MM.1S (cell line): ENCODE measurements at regions not wholly inside any gene's neighbourhood (a gene's known extent, or its start where the extent isn't known, plus 50 kb on each side); places are given as distances from the start of the nearest gene placed in this dataset.

ENCODE experiments used
- DNase-seq: peaks from one replicate; pipeline ENCODE4 v3.0.0-alpha.2; 2015
- H2AFZ ChIP-seq: fragments of 300-600 bp; sonication (generic); 2 replicates; pipeline ENCODE4 v1.6.0; 2016; ENCODE audit warnings: antibody characterized with exemption, low read length
- H3F3A ChIP-seq: fragments of 300-600 bp; sonication (generic); 2 replicates; pipeline ENCODE4 v1.6.1; 2016; ENCODE audit warnings: mild to moderate bottlenecking, antibody characterized with exemption, low read length, moderate library complexity, mixed read lengths; ENCODE audit not compliant: insufficient read depth
- H3K27ac ChIP-seq: fragments of 300-600 bp; sonication (generic); 2 replicates; pipeline ENCODE4 v1.5.1; 2016; ENCODE audit warnings: mild to moderate bottlenecking, low read length
- H3K27me3 ChIP-seq: fragments of 300-600 bp; sonication (generic); replicated peaks from 2 replicates; pipeline ENCODE4 v1.6.0; 2016; ENCODE audit warnings: low read length; ENCODE audit not compliant: insufficient read depth
- H3K36me3 ChIP-seq: fragments of 300-600 bp; sonication (generic); replicated peaks from 2 replicates; pipeline ENCODE4 v1.6.1; 2016; ENCODE audit warnings: mild to moderate bottlenecking, low read length, mixed read lengths; ENCODE audit not compliant: insufficient read depth
- H3K4me1 ChIP-seq: fragments of 300-600 bp; sonication (generic); 2 replicates; pipeline ENCODE4 v1.6.1; 2016; ENCODE audit warnings: low read length, mixed read lengths
- H3K4me2 ChIP-seq: fragments of 300-600 bp; sonication (generic); 2 replicates; pipeline ENCODE4 v1.6.0; 2016; ENCODE audit warnings: low read depth, low read length
- H3K4me3 ChIP-seq: fragments of 300-600 bp; sonication (generic); 2 replicates; pipeline ENCODE4 v1.5.1; 2016; ENCODE audit warnings: low read length, mixed read lengths
- H3K79me2 ChIP-seq: fragments of 300-600 bp; sonication (generic); 2 replicates; pipeline ENCODE4 v1.6.1; 2016; ENCODE audit warnings: mixed run types, low read length, mixed read lengths
- H3K9ac ChIP-seq: fragments of 300-600 bp; sonication (generic); 2 replicates; pipeline ENCODE4 v1.6.1; 2016; ENCODE audit warnings: low read length, mixed read lengths
- H3K9me2 ChIP-seq: fragments of 300-600 bp; sonication (generic); replicated peaks from 2 replicates; pipeline ENCODE4 v1.6.1; 2016; ENCODE audit warnings: mild to moderate bottlenecking, low read length, mixed read lengths; ENCODE audit not compliant: insufficient read depth
- H3K9me3 ChIP-seq: fragments of 300-600 bp; sonication (generic); replicated peaks from 2 replicates; pipeline ENCODE4 v1.6.1; 2016; ENCODE audit warnings: mild to moderate bottlenecking, low read length, mixed read lengths; ENCODE audit not compliant: insufficient read depth
- H4K20me1 ChIP-seq: fragments of 300-600 bp; sonication (generic); 2 replicates; pipeline ENCODE4 v1.6.1; 2016; ENCODE audit warnings: mild to moderate bottlenecking, low read length, moderate library complexity, mixed read lengths; ENCODE audit not compliant: insufficient read depth
- CTCF ChIP-seq: fragments of 300-600 bp; sonication (generic); IDR thresholded peaks from 2 replicates; pipeline ENCODE4 v1.5.1; 2016; ENCODE audit warnings: antibody characterized with exemption, low read length, mixed read lengths
- EZH2 ChIP-seq: fragments of 300-600 bp; sonication (generic); optimal IDR thresholded peaks from 2 replicates; pipeline ENCODE3; 2017; ENCODE audit warnings: low read depth, mild to moderate bottlenecking, antibody characterized with exemption, low read length, mixed read lengths
- EZH2phosphoT487 ChIP-seq: fragments of 300-600 bp; sonication (generic); IDR thresholded peaks from 2 replicates; pipeline ENCODE4 v1.6.1; 2018; ENCODE audit warnings: antibody characterized with exemption, low read length

GRCh38 chr14:71675126-71675899 lies 256.9 kb upstream of the RGS6 start:
- no peak overlapping the region for H3K27ac ChIP-seq
- no peaks in the 10 kb centered on the region for H3K27me3 ChIP-seq
- H4K20me1 ChIP-seq, result no peaks in the 10 kb centered on the region
- no peaks in the 10 kb centered on the region for H3K9me3 ChIP-seq
- no peak overlapping the region for H3K9ac ChIP-seq
- no peak overlapping the region for H3K4me2 ChIP-seq
- TF ChIP-seq EZH2phosphoT487, result no peak
- TF ChIP-seq CTCF, result no peak
- TF ChIP-seq EZH2, result no peak
- H3K4me3 ChIP-seq, result no peak overlapping the region
- H3F3A ChIP-seq, result no peaks in the 10 kb centered on the region
- H2AFZ ChIP-seq, result no peak overlapping the region
- no peaks in the 10 kb centered on the region for H3K79me2 ChIP-seq
- no peaks in the 10 kb centered on the region for H3K4me1 ChIP-seq
- no peak for DNase-seq
- H3K9me2 ChIP-seq, result no peaks in the 10 kb centered on the region
- H3K36me3 ChIP-seq, result no peaks in the 10 kb centered on the region

- no peak overlapping the region for H3K9ac ChIP-seq
- no peaks in the 10 kb centered on the region for H3K4me1 ChIP-seq
- H3K4me3 ChIP-seq, result no peak overlapping the region
- H3K27me3 ChIP-seq, result no peaks in the 10 kb centered on the region
- H2AFZ ChIP-seq, result no peak overlapping the region
- H3K27ac ChIP-seq, result no peak overlapping the region
- TF ChIP-seq EZH2phosphoT487, result no peak
- TF ChIP-seq CTCF, result no peak
- TF ChIP-seq EZH2, result no peak
- no peak for DNase-seq
- no peaks in the 10 kb centered on the region for H3K9me2 ChIP-seq
- no peaks in the 10 kb centered on the region for H3K36me3 ChIP-seq
- no peaks in the 10 kb centered on the region for H3K79me2 ChIP-seq
- H3K4me2 ChIP-seq, result no peak overlapping the region
- no peaks in the 10 kb centered on the region for H3K9me3 ChIP-seq
- no peaks in the 10 kb centered on the region for H4K20me1 ChIP-seq
- no peaks in the 10 kb centered on the region for H3F3A ChIP-seq
Observed at GRCh38 chr14:71675900-71676287, 256.3 kb upstream of the RGS6 start.

- H3K4me3 ChIP-seq, result no peak overlapping the region
- no peak overlapping the region for H3K4me2 ChIP-seq
- DNase-seq, result no peak
- no peaks in the 10 kb centered on the region for H3K9me2 ChIP-seq
- no peak overlapping the region for H3K27ac ChIP-seq
- H3K4me1 ChIP-seq, result no peaks in the 10 kb centered on the region
- no peaks in the 10 kb centered on the region for H3K27me3 ChIP-seq
- H3K9ac ChIP-seq, result no peak overlapping the region
- no peaks in the 10 kb centered on the region for H3K36me3 ChIP-seq
- H3K79me2 ChIP-seq, result no peaks in the 10 kb centered on the region
- H2AFZ ChIP-seq, result no peak overlapping the region
- H4K20me1 ChIP-seq, result no peaks in the 10 kb centered on the region
- H3F3A ChIP-seq, result no peaks in the 10 kb centered on the region
- H3K9me3 ChIP-seq, result no peaks in the 10 kb centered on the region
- no peak for TF ChIP-seq EZH2
- no peak for TF ChIP-seq CTCF
- no peak for TF ChIP-seq EZH2phosphoT487
Observed at GRCh38 chr14:71680736-71681387, 251.4 kb upstream of the RGS6 start.
